Astrocyte (in vitro differentiated cells and primary cell): ENCODE measurements at regions not wholly inside any gene's neighbourhood (a gene's known extent, or its start where the extent isn't known, plus 50 kb on each side); places are given as distances from the start of the nearest gene placed in this dataset.

Experiments
- DNase-seq: peaks from one replicate; pipeline ENCODE4 v3.0.0-alpha.2; 2010; ENCODE audit warnings: low read depth
- FAIRE-seq: peaks from 2 replicates; lab custom pipeline; 2011; peaks lifted over from hg19 to GRCh38; lab: Jason Lieb, UNC
- H2AFZ ChIP-seq: 2 replicates; pipeline ENCODE4 v1.6.0; 2012; ENCODE audit warnings: low read depth, low read length, inconsistent platforms
- H3K27ac ChIP-seq: 2 replicates; pipeline ENCODE4 v1.5.1; 2011; ENCODE audit warnings: low read depth, low read length, inconsistent platforms
- H3K27me3 ChIP-seq: 2 replicates; pipeline ENCODE4 v1.6.0; 2011; ENCODE audit warnings: low read length, inconsistent platforms; ENCODE audit not compliant: insufficient read depth
- H3K36me3 ChIP-seq: 2 replicates; pipeline ENCODE4 v1.5.1; 2011; ENCODE audit warnings: low read length, inconsistent platforms; ENCODE audit not compliant: insufficient read depth
- H3K4me1 ChIP-seq: 2 replicates; pipeline ENCODE4 v1.5.1; 2011; ENCODE audit warnings: low read length, inconsistent platforms; ENCODE audit not compliant: insufficient read depth
- H3K4me2 ChIP-seq: 2 replicates; pipeline ENCODE4 v1.6.0; 2012; ENCODE audit warnings: low read length, inconsistent platforms
- H3K4me3 ChIP-seq: 2 replicates; pipeline ENCODE4 v1.5.1; 2011; ENCODE audit warnings: low read depth, mild to moderate bottlenecking, low read length, inconsistent platforms; ENCODE audit not compliant: insufficient read depth
- H3K79me2 ChIP-seq: 2 replicates; pipeline ENCODE4 v1.6.0; 2012; ENCODE audit warnings: mild to moderate bottlenecking, low read length, inconsistent platforms; ENCODE audit not compliant: insufficient read depth
- H3K9ac ChIP-seq: 2 replicates; pipeline ENCODE4 v1.6.0; 2012; ENCODE audit warnings: mild to moderate bottlenecking, low read length, inconsistent platforms
- H3K9me3 ChIP-seq: 2 replicates; pipeline ENCODE4 v1.5.1; 2012; ENCODE audit warnings: low read depth, mild to moderate bottlenecking, low read length, inconsistent platforms; ENCODE audit not compliant: insufficient read depth
- H4K20me1 ChIP-seq: 2 replicates; pipeline ENCODE4 v1.6.0; 2012; ENCODE audit warnings: low read length, inconsistent platforms; ENCODE audit not compliant: insufficient read depth
- H3K27ac Mint-ChIP-seq: one replicate; pipeline ENCODE4 v1.8.0; 2021; ENCODE audit warnings: mild to moderate bottlenecking, mixed read lengths; ENCODE audit not compliant: unreplicated experiment
- H3K27me3 Mint-ChIP-seq: one replicate; pipeline ENCODE4 v1.8.0; 2021; ENCODE audit warnings: low read depth, mixed read lengths; ENCODE audit not compliant: unreplicated experiment
- H3K36me3 Mint-ChIP-seq: one replicate; pipeline ENCODE4 v1.8.0; 2021; ENCODE audit warnings: low read depth, mixed read lengths; ENCODE audit not compliant: unreplicated experiment
- H3K4me1 Mint-ChIP-seq: one replicate; pipeline ENCODE4 v1.8.0; 2021; ENCODE audit warnings: low read depth, mixed read lengths; ENCODE audit not compliant: unreplicated experiment
- H3K4me3 Mint-ChIP-seq: one replicate; pipeline ENCODE4 v1.8.0; 2021; ENCODE audit warnings: mild to moderate bottlenecking, moderate library complexity, mixed read lengths; ENCODE audit not compliant: unreplicated experiment
- H3K9me3 Mint-ChIP-seq: one replicate; pipeline ENCODE4 v1.8.0; 2021; ENCODE audit warnings: mild to moderate bottlenecking, mixed read lengths; ENCODE audit not compliant: unreplicated experiment
- EZH2 ChIP-seq: IDR thresholded peaks from 2 replicates; pipeline ENCODE4 v1.6.1; 2012; ENCODE audit warnings: mild to moderate bottlenecking, low read length, inconsistent platforms; ENCODE audit not compliant: insufficient read depth
- TF ChIP-seq, protein P1 (sequence below): IDR thresholded peaks from 2 replicates; pipeline ENCODE4 v1.5.1; 2011; ENCODE audit warnings: low read depth, mild to moderate bottlenecking, inconsistent platforms, low read length, moderate library complexity; ENCODE audit not compliant: insufficient read depth

DNA sequence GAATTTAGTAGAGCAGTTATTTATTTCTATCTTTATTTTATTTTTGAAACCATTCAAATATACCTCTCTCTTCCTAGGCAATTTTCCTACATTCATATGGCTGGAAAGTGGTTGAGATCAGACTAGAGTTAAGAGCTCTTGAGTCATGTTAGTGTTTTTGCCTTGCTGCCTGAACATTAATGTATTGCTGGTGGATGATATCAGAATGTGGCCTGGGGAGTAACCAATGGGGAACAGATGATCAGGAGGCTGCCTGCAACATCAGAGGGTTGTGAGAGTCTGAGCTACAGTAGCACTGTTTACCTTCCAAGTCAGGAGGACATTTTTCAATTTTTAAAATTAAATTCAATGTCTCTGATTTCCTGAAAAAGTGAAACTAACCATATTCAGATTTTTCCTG lies 166.3 kb upstream of the TRHDE start:
- peak overlapping the region; percentile 6 for H3K27ac Mint-ChIP-seq
- Histone ChIP-seq H3K4me2 (no peak overlapping the region), H3K36me3 (no peaks in the 10 kb centered on the region), H3K4me3 (no peak overlapping the region), H3K27me3 (no peaks in the 10 kb centered on the region), H3K4me1 (no peaks in the 10 kb centered on the region), H3K27ac (no peak overlapping the region), H3K79me2 (no peaks in the 10 kb centered on the region), H2AFZ (no peak overlapping the region), H3K9me3 (no peaks in the 10 kb centered on the region), H3K9ac (no peak overlapping the region), H4K20me1 (no peaks in the 10 kb centered on the region)
- no peak for FAIRE-seq
- no peaks in the 10 kb centered on the region for H3K27me3 Mint-ChIP-seq
- no peak for TF ChIP-seq EZH2
- TF ChIP-seq, protein P1, sequence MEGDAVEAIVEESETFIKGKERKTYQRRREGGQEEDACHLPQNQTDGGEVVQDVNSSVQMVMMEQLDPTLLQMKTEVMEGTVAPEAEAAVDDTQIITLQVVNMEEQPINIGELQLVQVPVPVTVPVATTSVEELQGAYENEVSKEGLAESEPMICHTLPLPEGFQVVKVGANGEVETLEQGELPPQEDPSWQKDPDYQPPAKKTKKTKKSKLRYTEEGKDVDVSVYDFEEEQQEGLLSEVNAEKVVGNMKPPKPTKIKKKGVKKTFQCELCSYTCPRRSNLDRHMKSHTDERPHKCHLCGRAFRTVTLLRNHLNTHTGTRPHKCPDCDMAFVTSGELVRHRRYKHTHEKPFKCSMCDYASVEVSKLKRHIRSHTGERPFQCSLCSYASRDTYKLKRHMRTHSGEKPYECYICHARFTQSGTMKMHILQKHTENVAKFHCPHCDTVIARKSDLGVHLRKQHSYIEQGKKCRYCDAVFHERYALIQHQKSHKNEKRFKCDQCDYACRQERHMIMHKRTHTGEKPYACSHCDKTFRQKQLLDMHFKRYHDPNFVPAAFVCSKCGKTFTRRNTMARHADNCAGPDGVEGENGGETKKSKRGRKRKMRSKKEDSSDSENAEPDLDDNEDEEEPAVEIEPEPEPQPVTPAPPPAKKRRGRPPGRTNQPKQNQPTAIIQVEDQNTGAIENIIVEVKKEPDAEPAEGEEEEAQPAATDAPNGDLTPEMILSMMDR, result no peak
- H3K4me3 Mint-ChIP-seq, result no peak overlapping the region
- H3K4me1 Mint-ChIP-seq, result no peaks in the 10 kb centered on the region
- no peaks in the 10 kb centered on the region for H3K36me3 Mint-ChIP-seq
- H3K9me3 Mint-ChIP-seq, result no peaks in the 10 kb centered on the region
- no peak for DNase-seq

DNA sequence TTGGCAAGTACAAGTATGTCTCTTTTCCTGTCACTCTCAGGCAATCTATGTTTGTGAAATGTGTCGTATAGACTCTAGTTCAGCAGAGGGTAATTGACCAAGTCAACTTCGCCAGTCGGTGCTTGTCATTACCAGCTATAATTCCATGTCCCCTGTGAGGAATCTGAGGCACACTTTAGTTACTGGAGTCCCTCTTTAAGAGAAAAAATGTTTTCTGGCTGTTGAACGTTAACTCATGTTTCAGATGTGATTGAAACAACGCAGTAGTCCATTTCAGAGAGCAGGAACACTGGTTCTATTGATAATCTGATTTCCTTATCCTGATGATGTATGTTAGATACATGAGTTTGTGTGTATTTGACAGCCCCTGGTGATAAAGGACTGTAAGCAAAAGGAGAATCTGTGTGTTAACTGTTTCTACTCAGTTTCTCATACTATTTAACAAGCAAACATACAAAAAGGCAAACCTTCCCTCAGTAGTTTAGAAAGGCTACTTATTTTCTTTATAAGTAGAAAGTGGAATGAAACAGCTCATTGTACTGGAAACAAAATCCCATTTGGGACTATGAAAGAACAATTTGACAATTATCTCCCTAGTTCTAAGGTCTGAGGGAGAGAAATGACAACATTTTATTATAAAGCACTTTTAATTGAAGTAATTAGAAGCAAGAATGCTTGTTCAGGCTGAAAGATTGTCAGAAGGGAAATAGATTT lies 161.1 kb upstream of the TRHDE start:
- Mint-ChIP-seq H3K27ac (no peak overlapping the region), H3K27me3 (no peaks in the 10 kb centered on the region), H3K9me3 (no peaks in the 10 kb centered on the region), H3K4me1 (no peaks in the 10 kb centered on the region), H3K36me3 (no peaks in the 10 kb centered on the region), H3K4me3 (no peak overlapping the region)
- Histone ChIP-seq H3K4me1 (no peaks in the 10 kb centered on the region), H3K27ac (no peak overlapping the region), H3K9me3 (no peaks in the 10 kb centered on the region), H3K79me2 (no peaks in the 10 kb centered on the region), H2AFZ (no peak overlapping the region), H4K20me1 (no peaks in the 10 kb centered on the region), H3K9ac (no peak overlapping the region), H3K4me2 (no peak overlapping the region), H3K36me3 (no peaks in the 10 kb centered on the region), H3K27me3 (no peaks in the 10 kb centered on the region), H3K4me3 (no peak overlapping the region)
- TF ChIP-seq, protein P1, result no peak
- TF ChIP-seq EZH2, result no peak
- FAIRE-seq (no peak), DNase-seq (no peak)

DNA sequence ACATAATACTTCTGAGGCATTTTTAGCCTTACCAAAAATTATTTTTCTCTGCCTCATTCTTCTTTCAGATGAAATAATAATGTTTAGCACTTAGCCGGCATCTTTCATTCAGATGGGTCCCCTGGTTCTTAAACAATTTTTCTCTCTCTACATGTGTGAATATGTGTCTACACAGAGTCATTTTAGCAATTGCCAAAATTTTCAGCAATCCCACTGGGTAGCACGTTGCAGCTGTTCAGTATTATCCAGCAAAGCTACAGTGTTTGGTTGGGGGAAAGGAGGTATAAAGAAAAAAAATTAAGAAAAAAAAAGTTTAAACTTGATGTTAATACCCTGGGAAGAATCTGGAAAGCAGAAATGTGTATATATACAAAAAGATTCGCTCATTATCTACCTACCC lies 160.5 kb upstream of the TRHDE start:
- DNase-seq (no peak), FAIRE-seq (no peak)
- H3K4me1 Mint-ChIP-seq, result no peaks in the 10 kb centered on the region
- Histone ChIP-seq H3K27ac (no peak overlapping the region), H3K36me3 (no peaks in the 10 kb centered on the region), H3K79me2 (no peaks in the 10 kb centered on the region), H3K4me1 (no peaks in the 10 kb centered on the region), H3K9ac (no peak overlapping the region), H2AFZ (no peak overlapping the region), H3K4me2 (no peak overlapping the region), H3K27me3 (no peaks in the 10 kb centered on the region), H3K9me3 (no peaks in the 10 kb centered on the region), H4K20me1 (no peaks in the 10 kb centered on the region), H3K4me3 (no peak overlapping the region)
- H3K27ac Mint-ChIP-seq, result no peak overlapping the region
- TF ChIP-seq, protein P1, result no peak
- H3K9me3 Mint-ChIP-seq, result no peaks in the 10 kb centered on the region
- H3K4me3 Mint-ChIP-seq, result no peak overlapping the region
- no peaks in the 10 kb centered on the region for H3K27me3 Mint-ChIP-seq
- H3K36me3 Mint-ChIP-seq, result no peaks in the 10 kb centered on the region
